GM23338 (cell line): ENCODE measurements at regions not wholly inside any gene's neighbourhood (a gene's known extent, or its start where the extent isn't known, plus 50 kb on each side); places are given as distances from the start of the nearest gene placed in this dataset.

Experiments
- ATAC-seq: fragments of 200-7000 bp; cut with Tn5 transposase; 3 replicates; pipeline ENCODE4 v1.9.1; 2020
- DNase-seq: peaks from one replicate; pipeline ENCODE4 v3.0.0-alpha.2; 2015; ENCODE audit warnings: low spot score
- H2AFZ ChIP-seq: fragments of 200-600 bp; sonication (generic); 2 replicates; pipeline ENCODE4 v1.8.0; 2016; ENCODE audit warnings: antibody characterized with exemption, mild to moderate bottlenecking, moderate library complexity
- H3F3A ChIP-seq: fragments of 200-600 bp; sonication (generic); replicated peaks from 2 replicates; pipeline ENCODE4 v1.8.0; 2017; ENCODE audit warnings: antibody characterized with exemption, mixed run types, low read depth
- H3K27ac ChIP-seq: fragments of 200-600 bp; sonication (generic); 2 replicates; pipeline ENCODE4 v1.6.1; 2016; ENCODE audit warnings: low read depth
- H3K27me3 ChIP-seq: fragments of 200-600 bp; sonication (generic); 2 replicates; pipeline ENCODE4 v1.8.0; 2016; ENCODE audit warnings: mild to moderate bottlenecking, mixed run types, moderate library complexity; ENCODE audit not compliant: insufficient read depth
- H3K36me3 ChIP-seq: fragments of 200-600 bp; sonication (generic); 2 replicates; pipeline ENCODE4 v1.8.0; 2016; ENCODE audit warnings: mild to moderate bottlenecking; ENCODE audit not compliant: insufficient read depth
- H3K4me1 ChIP-seq: fragments of 200-600 bp; sonication (generic); 2 replicates; pipeline ENCODE4 v1.8.0; 2016; ENCODE audit warnings: mild to moderate bottlenecking, moderate library complexity; ENCODE audit not compliant: insufficient read depth
- H3K4me2 ChIP-seq: fragments of 200-600 bp; sonication (generic); 2 replicates; pipeline ENCODE4 v1.7.1; 2017; ENCODE audit warnings: mixed run types
- H3K4me3 ChIP-seq: fragments of 200-600 bp; sonication (generic); 2 replicates; pipeline ENCODE4 v1.6.1; 2016; ENCODE audit warnings: mixed run types
- H3K79me2 ChIP-seq: fragments of 200-600 bp; sonication (generic); replicated peaks from 2 replicates; pipeline ENCODE4 v1.8.0; 2017; ENCODE audit warnings: mild to moderate bottlenecking; ENCODE audit not compliant: insufficient read depth
- H3K9me2 ChIP-seq: fragments of 200-600 bp; sonication (generic); 2 replicates; pipeline ENCODE4 v1.8.0; 2017; ENCODE audit not compliant: insufficient read depth
- H4K20me1 ChIP-seq: fragments of 200-600 bp; sonication (generic); replicated peaks from 2 replicates; pipeline ENCODE4 v1.8.0; 2017; ENCODE audit warnings: mild to moderate bottlenecking; ENCODE audit not compliant: insufficient read depth
- H3K27ac Mint-ChIP-seq: 2 replicates; pipeline ENCODE4 v1.8.0; 2020; ENCODE audit warnings: inconsistent platforms, mild to moderate bottlenecking, moderate library complexity, mixed read lengths
- H3K27me3 Mint-ChIP-seq: 3 replicates; pipeline ENCODE4 v1.8.0; 2022; ENCODE audit warnings: low read depth, mild to moderate bottlenecking, moderate library complexity, mixed read lengths, inconsistent platforms; ENCODE audit not compliant: insufficient read depth, poor library complexity
- H3K36me3 Mint-ChIP-seq: 3 replicates; pipeline ENCODE4 v1.8.0; 2021; ENCODE audit warnings: low read depth, mild to moderate bottlenecking, inconsistent platforms, moderate library complexity, mixed read lengths
- H3K4me1 Mint-ChIP-seq: 3 replicates; pipeline ENCODE4 v1.8.0; 2020; ENCODE audit warnings: mild to moderate bottlenecking, inconsistent platforms, mixed read lengths
- H3K4me3 Mint-ChIP-seq: 3 replicates; pipeline ENCODE4 v1.8.0; 2021; ENCODE audit warnings: moderate library complexity, mild to moderate bottlenecking, inconsistent platforms, mixed read lengths
- H3K9me3 Mint-ChIP-seq: 3 replicates; pipeline ENCODE4 v1.8.0; 2020; ENCODE audit warnings: moderate library complexity, mild to moderate bottlenecking, inconsistent platforms, mixed read lengths
- CREB1 ChIP-seq: fragments of 250-450 bp; sonication (Bioruptor Pico); IDR thresholded peaks from 2 replicates; pipeline ENCODE4 v1.5.0; 2020; ENCODE audit warnings: low read depth, mild to moderate bottlenecking, moderate library complexity
- EZH2 ChIP-seq: fragments of 200-600 bp; sonication (generic); IDR thresholded peaks from one replicate; pipeline ENCODE4 v1.8.0; 2017; ENCODE audit warnings: antibody characterized with exemption, mild to moderate bottlenecking, low read depth; ENCODE audit not compliant: unreplicated experiment
- EZH2phosphoT487 ChIP-seq: fragments of 200-600 bp; sonication (generic); IDR thresholded peaks from one replicate; pipeline ENCODE4 v1.8.1; 2018; ENCODE audit warnings: antibody characterized with exemption; ENCODE audit not compliant: unreplicated experiment
- JUNB ChIP-seq: IDR thresholded peaks from one replicate; pipeline ENCODE4 v1.6.1; 2016; ENCODE audit warnings: antibody characterized with exemption; ENCODE audit not compliant: unreplicated experiment
- NANOG ChIP-seq: IDR thresholded peaks from 2 replicates; pipeline ENCODE4 v1.6.1; 2016; ENCODE audit warnings: antibody characterized with exemption, borderline replicate concordance
- POLR2AphosphoS5 ChIP-seq: IDR thresholded peaks from 2 replicates; pipeline ENCODE4 v1.6.1; 2016; ENCODE audit warnings: antibody characterized with exemption, low read depth
- STAT1 ChIP-seq: IDR thresholded peaks from one replicate; pipeline ENCODE4 v1.6.1; 2016; ENCODE audit warnings: antibody characterized with exemption; ENCODE audit not compliant: unreplicated experiment
- ZNF114 ChIP-seq: fragments of 250-450 bp; sonication (Bioruptor Pico); IDR thresholded peaks from 2 replicates; pipeline ENCODE4 v1.5.0; 2020; ENCODE audit warnings: mild to moderate bottlenecking, moderate library complexity
- ZNF331 ChIP-seq: fragments of 250-450 bp; sonication (Bioruptor Pico); IDR thresholded peaks from 2 replicates; pipeline ENCODE4 v1.5.0; 2020; ENCODE audit warnings: low read depth, mild to moderate bottlenecking, moderate library complexity
- TF ChIP-seq, protein P1 (sequence below), 2 experiments: fragments of 200-600 bp in 1 of 2; sonication (generic) in 1 of 2; conservative IDR thresholded peaks; 2 replicates each; pipeline versions ENCODE4 v1.5.1 to v1.6.1; 2016 to 2017; ENCODE audit warnings: antibody characterized with exemption in 2 of 2, low read depth in 2 of 2, mild to moderate bottlenecking in 2 of 2, moderate library complexity in 1 of 2
- TF ChIP-seq, protein P2 (sequence below): fragments of 250-450 bp; sonication (Bioruptor Pico); IDR thresholded peaks from 2 replicates; pipeline ENCODE4 v1.5.0; 2020; ENCODE audit warnings: mild to moderate bottlenecking, moderate library complexity
- TF ChIP-seq, protein P3 (sequence below): IDR thresholded peaks from one replicate; pipeline ENCODE4 v1.6.1; 2018; ENCODE audit warnings: antibody characterized with exemption; ENCODE audit not compliant: unreplicated experiment
- TF ChIP-seq, protein P4 (sequence below): IDR thresholded peaks from 2 replicates; pipeline ENCODE4 v1.6.1; 2016; ENCODE audit warnings: antibody characterized with exemption

DNA sequence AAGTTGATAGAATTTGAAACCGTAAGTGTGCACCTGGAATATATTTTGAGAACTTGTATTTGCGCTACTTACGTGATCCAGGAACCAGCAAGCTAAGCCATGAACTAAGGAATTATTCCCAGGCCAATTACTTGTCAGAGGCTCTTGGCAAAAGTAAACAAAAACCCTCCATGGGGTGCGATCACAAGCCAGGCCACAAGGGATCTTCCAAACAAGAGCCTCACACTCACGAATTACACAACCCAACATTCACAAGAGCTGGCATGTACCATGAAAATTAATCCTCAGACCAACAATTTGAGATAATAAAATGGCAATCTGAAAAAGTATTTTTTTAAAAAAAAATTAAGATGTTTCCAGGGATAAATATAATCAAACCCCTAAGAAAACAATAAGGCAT lies 467.0 kb upstream of the AKR1E2 start:
- no peak for TF ChIP-seq JUNB
- no peak for TF ChIP-seq ZNF331
- no peak for TF ChIP-seq STAT1
- TF ChIP-seq, protein P1, sequence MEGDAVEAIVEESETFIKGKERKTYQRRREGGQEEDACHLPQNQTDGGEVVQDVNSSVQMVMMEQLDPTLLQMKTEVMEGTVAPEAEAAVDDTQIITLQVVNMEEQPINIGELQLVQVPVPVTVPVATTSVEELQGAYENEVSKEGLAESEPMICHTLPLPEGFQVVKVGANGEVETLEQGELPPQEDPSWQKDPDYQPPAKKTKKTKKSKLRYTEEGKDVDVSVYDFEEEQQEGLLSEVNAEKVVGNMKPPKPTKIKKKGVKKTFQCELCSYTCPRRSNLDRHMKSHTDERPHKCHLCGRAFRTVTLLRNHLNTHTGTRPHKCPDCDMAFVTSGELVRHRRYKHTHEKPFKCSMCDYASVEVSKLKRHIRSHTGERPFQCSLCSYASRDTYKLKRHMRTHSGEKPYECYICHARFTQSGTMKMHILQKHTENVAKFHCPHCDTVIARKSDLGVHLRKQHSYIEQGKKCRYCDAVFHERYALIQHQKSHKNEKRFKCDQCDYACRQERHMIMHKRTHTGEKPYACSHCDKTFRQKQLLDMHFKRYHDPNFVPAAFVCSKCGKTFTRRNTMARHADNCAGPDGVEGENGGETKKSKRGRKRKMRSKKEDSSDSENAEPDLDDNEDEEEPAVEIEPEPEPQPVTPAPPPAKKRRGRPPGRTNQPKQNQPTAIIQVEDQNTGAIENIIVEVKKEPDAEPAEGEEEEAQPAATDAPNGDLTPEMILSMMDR (conservative IDR thresholded peaks at IDR 0.05; ENCODE audit: low read depth in 2 of 2): no peak
- no peak for TF ChIP-seq EZH2phosphoT487
- TF ChIP-seq, protein P2, sequence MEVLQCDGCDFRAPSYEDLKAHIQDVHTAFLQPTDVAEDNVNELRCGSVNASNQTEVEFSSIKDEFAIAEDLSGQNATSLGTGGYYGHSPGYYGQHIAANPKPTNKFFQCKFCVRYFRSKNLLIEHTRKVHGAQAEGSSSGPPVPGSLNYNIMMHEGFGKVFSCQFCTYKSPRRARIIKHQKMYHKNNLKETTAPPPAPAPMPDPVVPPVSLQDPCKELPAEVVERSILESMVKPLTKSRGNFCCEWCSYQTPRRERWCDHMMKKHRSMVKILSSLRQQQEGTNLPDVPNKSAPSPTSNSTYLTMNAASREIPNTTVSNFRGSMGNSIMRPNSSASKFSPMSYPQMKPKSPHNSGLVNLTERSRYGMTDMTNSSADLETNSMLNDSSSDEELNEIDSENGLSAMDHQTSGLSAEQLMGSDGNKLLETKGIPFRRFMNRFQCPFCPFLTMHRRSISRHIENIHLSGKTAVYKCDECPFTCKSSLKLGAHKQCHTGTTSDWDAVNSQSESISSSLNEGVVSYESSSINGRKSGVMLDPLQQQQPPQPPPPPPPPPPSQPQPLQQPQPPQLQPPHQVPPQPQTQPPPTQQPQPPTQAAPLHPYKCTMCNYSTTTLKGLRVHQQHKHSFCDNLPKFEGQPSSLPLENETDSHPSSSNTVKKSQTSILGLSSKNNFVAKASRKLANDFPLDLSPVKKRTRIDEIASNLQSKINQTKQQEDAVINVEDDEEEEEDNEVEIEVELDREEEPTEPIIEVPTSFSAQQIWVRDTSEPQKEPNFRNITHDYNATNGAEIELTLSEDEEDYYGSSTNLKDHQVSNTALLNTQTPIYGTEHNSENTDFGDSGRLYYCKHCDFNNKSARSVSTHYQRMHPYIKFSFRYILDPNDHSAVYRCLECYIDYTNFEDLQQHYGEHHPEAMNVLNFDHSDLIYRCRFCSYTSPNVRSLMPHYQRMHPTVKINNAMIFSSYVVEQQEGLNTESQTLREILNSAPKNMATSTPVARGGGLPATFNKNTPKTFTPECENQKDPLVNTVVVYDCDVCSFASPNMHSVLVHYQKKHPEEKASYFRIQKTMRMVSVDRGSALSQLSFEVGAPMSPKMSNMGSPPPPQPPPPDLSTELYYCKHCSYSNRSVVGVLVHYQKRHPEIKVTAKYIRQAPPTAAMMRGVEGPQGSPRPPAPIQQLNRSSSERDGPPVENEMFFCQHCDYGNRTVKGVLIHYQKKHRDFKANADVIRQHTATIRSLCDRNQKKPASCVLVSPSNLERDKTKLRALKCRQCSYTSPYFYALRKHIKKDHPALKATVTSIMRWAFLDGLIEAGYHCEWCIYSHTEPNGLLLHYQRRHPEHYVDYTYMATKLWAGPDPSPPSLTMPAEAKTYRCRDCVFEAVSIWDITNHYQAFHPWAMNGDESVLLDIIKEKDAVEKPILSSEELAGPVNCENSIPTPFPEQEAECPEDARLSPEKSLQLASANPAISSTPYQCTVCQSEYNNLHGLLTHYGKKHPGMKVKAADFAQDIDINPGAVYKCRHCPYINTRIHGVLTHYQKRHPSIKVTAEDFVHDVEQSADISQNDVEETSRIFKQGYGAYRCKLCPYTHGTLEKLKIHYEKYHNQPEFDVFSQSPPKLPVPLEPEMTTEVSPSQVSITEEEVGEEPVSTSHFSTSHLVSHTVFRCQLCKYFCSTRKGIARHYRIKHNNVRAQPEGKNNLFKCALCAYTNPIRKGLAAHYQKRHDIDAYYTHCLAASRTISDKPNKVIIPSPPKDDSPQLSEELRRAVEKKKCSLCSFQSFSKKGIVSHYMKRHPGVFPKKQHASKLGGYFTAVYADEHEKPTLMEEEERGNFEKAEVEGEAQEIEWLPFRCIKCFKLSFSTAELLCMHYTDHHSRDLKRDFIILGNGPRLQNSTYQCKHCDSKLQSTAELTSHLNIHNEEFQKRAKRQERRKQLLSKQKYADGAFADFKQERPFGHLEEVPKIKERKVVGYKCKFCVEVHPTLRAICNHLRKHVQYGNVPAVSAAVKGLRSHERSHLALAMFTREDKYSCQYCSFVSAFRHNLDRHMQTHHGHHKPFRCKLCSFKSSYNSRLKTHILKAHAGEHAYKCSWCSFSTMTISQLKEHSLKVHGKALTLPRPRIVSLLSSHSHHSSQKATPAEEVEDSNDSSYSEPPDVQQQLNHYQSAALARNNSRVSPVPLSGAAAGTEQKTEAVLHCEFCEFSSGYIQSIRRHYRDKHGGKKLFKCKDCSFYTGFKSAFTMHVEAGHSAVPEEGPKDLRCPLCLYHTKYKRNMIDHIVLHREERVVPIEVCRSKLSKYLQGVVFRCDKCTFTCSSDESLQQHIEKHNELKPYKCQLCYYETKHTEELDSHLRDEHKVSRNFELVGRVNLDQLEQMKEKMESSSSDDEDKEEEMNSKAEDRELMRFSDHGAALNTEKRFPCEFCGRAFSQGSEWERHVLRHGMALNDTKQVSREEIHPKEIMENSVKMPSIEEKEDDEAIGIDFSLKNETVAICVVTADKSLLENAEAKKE (CRISPR knock-in tag): no peak
- no peak for TF ChIP-seq ZNF114 (CRISPR knock-in tag)
- TF ChIP-seq CREB1: no peak
- no peak for TF ChIP-seq POLR2AphosphoS5
- TF ChIP-seq EZH2: no peak
- TF ChIP-seq, protein P3, sequence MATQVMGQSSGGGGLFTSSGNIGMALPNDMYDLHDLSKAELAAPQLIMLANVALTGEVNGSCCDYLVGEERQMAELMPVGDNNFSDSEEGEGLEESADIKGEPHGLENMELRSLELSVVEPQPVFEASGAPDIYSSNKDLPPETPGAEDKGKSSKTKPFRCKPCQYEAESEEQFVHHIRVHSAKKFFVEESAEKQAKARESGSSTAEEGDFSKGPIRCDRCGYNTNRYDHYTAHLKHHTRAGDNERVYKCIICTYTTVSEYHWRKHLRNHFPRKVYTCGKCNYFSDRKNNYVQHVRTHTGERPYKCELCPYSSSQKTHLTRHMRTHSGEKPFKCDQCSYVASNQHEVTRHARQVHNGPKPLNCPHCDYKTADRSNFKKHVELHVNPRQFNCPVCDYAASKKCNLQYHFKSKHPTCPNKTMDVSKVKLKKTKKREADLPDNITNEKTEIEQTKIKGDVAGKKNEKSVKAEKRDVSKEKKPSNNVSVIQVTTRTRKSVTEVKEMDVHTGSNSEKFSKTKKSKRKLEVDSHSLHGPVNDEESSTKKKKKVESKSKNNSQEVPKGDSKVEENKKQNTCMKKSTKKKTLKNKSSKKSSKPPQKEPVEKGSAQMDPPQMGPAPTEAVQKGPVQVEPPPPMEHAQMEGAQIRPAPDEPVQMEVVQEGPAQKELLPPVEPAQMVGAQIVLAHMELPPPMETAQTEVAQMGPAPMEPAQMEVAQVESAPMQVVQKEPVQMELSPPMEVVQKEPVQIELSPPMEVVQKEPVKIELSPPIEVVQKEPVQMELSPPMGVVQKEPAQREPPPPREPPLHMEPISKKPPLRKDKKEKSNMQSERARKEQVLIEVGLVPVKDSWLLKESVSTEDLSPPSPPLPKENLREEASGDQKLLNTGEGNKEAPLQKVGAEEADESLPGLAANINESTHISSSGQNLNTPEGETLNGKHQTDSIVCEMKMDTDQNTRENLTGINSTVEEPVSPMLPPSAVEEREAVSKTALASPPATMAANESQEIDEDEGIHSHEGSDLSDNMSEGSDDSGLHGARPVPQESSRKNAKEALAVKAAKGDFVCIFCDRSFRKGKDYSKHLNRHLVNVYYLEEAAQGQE: no peak
- TF ChIP-seq NANOG: no peak
- TF ChIP-seq, protein P4, sequence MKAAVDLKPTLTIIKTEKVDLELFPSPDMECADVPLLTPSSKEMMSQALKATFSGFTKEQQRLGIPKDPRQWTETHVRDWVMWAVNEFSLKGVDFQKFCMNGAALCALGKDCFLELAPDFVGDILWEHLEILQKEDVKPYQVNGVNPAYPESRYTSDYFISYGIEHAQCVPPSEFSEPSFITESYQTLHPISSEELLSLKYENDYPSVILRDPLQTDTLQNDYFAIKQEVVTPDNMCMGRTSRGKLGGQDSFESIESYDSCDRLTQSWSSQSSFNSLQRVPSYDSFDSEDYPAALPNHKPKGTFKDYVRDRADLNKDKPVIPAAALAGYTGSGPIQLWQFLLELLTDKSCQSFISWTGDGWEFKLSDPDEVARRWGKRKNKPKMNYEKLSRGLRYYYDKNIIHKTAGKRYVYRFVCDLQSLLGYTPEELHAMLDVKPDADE: no peak
- Histone ChIP-seq H3K4me3 (no peak overlapping the region), H3K4me1 (peaks cover 3% of the 10 kb centered on the region; the same call in 1 of the 2 replicates), H3K79me2 (no peaks in the 10 kb centered on the region), H3K27me3 (no peaks in the 10 kb centered on the region), H4K20me1 (no peaks in the 10 kb centered on the region), H3K27ac (no peak overlapping the region), H3K36me3 (no peaks in the 10 kb centered on the region), H3F3A (no peaks in the 10 kb centered on the region), H2AFZ (no peak overlapping the region), H3K4me2 (no peak overlapping the region), H3K9me2 (peaks cover 8% of the 10 kb centered on the region; the same call in 1 of the 2 replicates)
- DNase-seq (peak; percentile 49), ATAC-seq (peak; percentile 65)
- H3K4me1 Mint-ChIP-seq: peaks cover 10% of the 10 kb centered on the region; the same call in 2 of the 3 replicates
- H3K9me3 Mint-ChIP-seq: no peaks in the 10 kb centered on the region
- H3K4me3 Mint-ChIP-seq: no peak overlapping the region
- no peaks in the 10 kb centered on the region for H3K36me3 Mint-ChIP-seq
- peaks cover 3% of the 10 kb centered on the region for H3K27me3 Mint-ChIP-seq
- no peak overlapping the region for H3K27ac Mint-ChIP-seq
